H1 (cell line): ENCODE measurements at regions not wholly inside any gene's neighbourhood (a gene's known extent, or its start where the extent isn't known, plus 50 kb on each side); places are given as distances from the start of the nearest gene placed in this dataset.

Source experiments
- CTCF ChIA-PET: fragments of 300-600 bp; sonication (Branson Sonifier 250); formaldehyde crosslinking; loops from one replicate; lab custom pipeline; 2021; ENCODE audit not compliant: partially characterized antibody; lab: Charles Lee
- POLR2A ChIA-PET: fragments of 300-600 bp; sonication (Branson Sonifier 250); formaldehyde crosslinking; loops from one replicate; lab custom pipeline; 2021; ENCODE audit warnings: inconsistent platforms; ENCODE audit not compliant: partially characterized antibody; lab: Charles Lee
- DNase-seq, 2 experiments: peaks; one replicate each; pipeline versions ENCODE4 v3.0.0 to v3.0.0-alpha.2; 2010 to 2022; ENCODE audit warnings: low spot score in 2 of 2, low read depth in 1 of 2, mixed read lengths in 1 of 2
- FAIRE-seq: peaks from 2 replicates; lab custom pipeline; 2011; peaks lifted over from hg19 to GRCh38; lab: Jason Lieb, UNC
- H2AFZ ChIP-seq: 2 replicates; pipeline ENCODE4 v1.8.1; 2012; ENCODE audit warnings: low read length, inconsistent platforms
- H2AK5ac ChIP-seq: 2 replicates; pipeline ENCODE4 v1.6.1; 2013; ENCODE audit warnings: low read depth, low read length
- H2BK120ac ChIP-seq: replicated peaks from 2 replicates; pipeline ENCODE3; 2013; ENCODE audit warnings: low read depth, low read length, inconsistent platforms
- H2BK12ac ChIP-seq: 2 replicates; pipeline ENCODE4 v1.6.1; 2013; ENCODE audit warnings: low read depth, low read length
- H2BK15ac ChIP-seq: 2 replicates; pipeline ENCODE4 v1.6.1; 2013; ENCODE audit warnings: low read length
- H2BK20ac ChIP-seq: 2 replicates; pipeline ENCODE4 v1.6.1; 2013; ENCODE audit warnings: low read length
- H2BK5ac ChIP-seq: 2 replicates; pipeline ENCODE4 v1.6.1; 2013; ENCODE audit warnings: low read depth, low read length
- H3K14ac ChIP-seq: 2 replicates; pipeline ENCODE4 v1.6.1; 2013; ENCODE audit warnings: inconsistent platforms; ENCODE audit not compliant: insufficient read length
- H3K18ac ChIP-seq: 2 replicates; pipeline ENCODE4 v1.6.1; 2013; ENCODE audit warnings: low read length; ENCODE audit errors: extremely low read depth
- H3K23ac ChIP-seq: 2 replicates; pipeline ENCODE4 v1.6.1; 2013; ENCODE audit warnings: inconsistent platforms; ENCODE audit not compliant: insufficient read length
- H3K23me2 ChIP-seq: 2 replicates; pipeline ENCODE4 v1.6.1; 2013; ENCODE audit warnings: low read depth, low read length
- H3K27ac ChIP-seq: 2 replicates; pipeline ENCODE4 v1.6.1; 2011; ENCODE audit warnings: low read depth, low read length, inconsistent platforms
- H3K27me3 ChIP-seq, 4 experiments: replicated peaks in 1 of 4; 1 replicate in 1 of 4; 2 replicates in 3 of 4; pipeline versions ENCODE4 v1.6.1 to v1.8.1; 2011 to 2013; ENCODE audit warnings: low read length in 3 of 4, mild to moderate bottlenecking in 3 of 4, inconsistent platforms in 2 of 4, mixed read lengths in 2 of 4, moderate library complexity in 1 of 4; ENCODE audit not compliant: control insufficient read depth in 3 of 4, insufficient read depth in 3 of 4; ENCODE audit errors: extremely low read depth in 1 of 4
- H3K36me3 ChIP-seq, 4 experiments: 2 replicates each; pipeline versions ENCODE4 v1.6.1 to v1.8.1; 2011 to 2013; ENCODE audit warnings: mild to moderate bottlenecking in 4 of 4, low read length in 3 of 4, moderate library complexity in 2 of 4, control low read depth in 1 of 4, inconsistent platforms in 1 of 4; ENCODE audit not compliant: insufficient read depth in 4 of 4, control insufficient read depth in 2 of 4
- H3K4ac ChIP-seq: replicated peaks from 2 replicates; pipeline ENCODE3; 2013; ENCODE audit warnings: low read length, low read depth, mixed read lengths, inconsistent platforms; ENCODE audit not compliant: insufficient read length
- H3K4me1 ChIP-seq, 4 experiments: replicated peaks in 1 of 4; 1 replicate in 1 of 4; 2 replicates in 3 of 4; pipeline versions ENCODE4 v1.6.1 to v1.8.1; 2011 to 2013; ENCODE audit warnings: low read length in 3 of 4, inconsistent platforms in 2 of 4, mixed read lengths in 1 of 4; ENCODE audit not compliant: insufficient read depth in 4 of 4, control insufficient read depth in 3 of 4
- H3K4me2 ChIP-seq, 2 experiments: 2 replicates each; pipeline versions ENCODE4 v1.6.1 to v1.8.1; 2011 to 2013; ENCODE audit warnings: low read depth in 2 of 2, low read length in 2 of 2, control low read depth in 1 of 2, inconsistent platforms in 1 of 2, mild to moderate bottlenecking in 1 of 2; ENCODE audit not compliant: insufficient read depth in 1 of 2
- H3K4me3 ChIP-seq, 4 experiments: fragments of 200-600, 300-600 bp in 1 of 4; sonication (generic), shearing (Covaris generic), sonication (Bioruptor Twin) in 1 of 4; 2 replicates each; pipeline versions ENCODE4 v1.5.1 to v1.8.1; 2011 to 2016; ENCODE audit warnings: low read length in 4 of 4, low read depth in 3 of 4, control low read depth in 2 of 4, inconsistent platforms in 2 of 4, mild to moderate bottlenecking in 2 of 4, mixed read lengths in 1 of 4, moderate library complexity in 1 of 4; ENCODE audit not compliant: insufficient read depth in 2 of 4; ENCODE audit errors: extremely low read depth in 1 of 4
- H3K56ac ChIP-seq: replicated peaks from 2 replicates; pipeline ENCODE3; 2013; ENCODE audit warnings: low read depth, mild to moderate bottlenecking, mixed read lengths, low read length, inconsistent platforms; ENCODE audit not compliant: insufficient read length
- H3K79me1 ChIP-seq: 2 replicates; pipeline ENCODE4 v1.6.1; 2013; ENCODE audit warnings: low read depth, low read length, control low read depth
- H3K79me2 ChIP-seq, 2 experiments: 2 replicates each; pipeline versions ENCODE4 v1.6.1 to v1.8.1; 2012 to 2013; ENCODE audit warnings: low read length in 2 of 2, mild to moderate bottlenecking in 2 of 2, inconsistent platforms in 1 of 2; ENCODE audit not compliant: insufficient read depth in 2 of 2, control insufficient read depth in 1 of 2
- H3K9ac ChIP-seq, 4 experiments: replicated peaks in 1 of 4; 1 replicate in 1 of 4; 2 replicates in 3 of 4; pipeline versions ENCODE4 v1.6.1 to v1.8.1; 2011 to 2013; ENCODE audit warnings: low read depth in 3 of 4, low read length in 3 of 4, control low read depth in 2 of 4, mild to moderate bottlenecking in 2 of 4, moderate library complexity in 2 of 4, inconsistent platforms in 1 of 4; ENCODE audit errors: extremely low read depth in 1 of 4
- H3K9me3 ChIP-seq, 2 experiments: 2 replicates each; pipeline versions ENCODE4 v1.6.1 to v1.8.1; 2012 to 2013; ENCODE audit warnings: mild to moderate bottlenecking in 2 of 2, moderate library complexity in 2 of 2, control low read depth in 1 of 2, inconsistent platforms in 1 of 2, low read depth in 1 of 2, low read length in 1 of 2, mixed read lengths in 1 of 2; ENCODE audit not compliant: insufficient read depth in 2 of 2
- H4K20me1 ChIP-seq, 2 experiments: replicated peaks in 1 of 2; 2 replicates each; pipeline versions ENCODE3 to v1.8.1; 2011 to 2013; ENCODE audit warnings: inconsistent platforms in 2 of 2, low read length in 2 of 2, mild to moderate bottlenecking in 1 of 2; ENCODE audit not compliant: insufficient read depth in 2 of 2, control insufficient read depth in 1 of 2
- H4K5ac ChIP-seq: 2 replicates; pipeline ENCODE4 v1.6.1; 2013; ENCODE audit warnings: low read length, low read depth, mixed read lengths, inconsistent platforms; ENCODE audit not compliant: insufficient read length
- H4K8ac ChIP-seq: 2 replicates; pipeline ENCODE4 v1.8.0; 2013; ENCODE audit warnings: mild to moderate bottlenecking, moderate library complexity, low read length, inconsistent platforms; ENCODE audit not compliant: insufficient read depth; ENCODE audit errors: extremely low read depth
- H4K91ac ChIP-seq: replicated peaks from 2 replicates; pipeline ENCODE3; 2013; ENCODE audit warnings: low read length, mixed read lengths, inconsistent platforms; ENCODE audit not compliant: insufficient read length
- ASH2L ChIP-seq: fragments of 200-600, 300-600 bp; sonication (generic); IDR thresholded peaks from one replicate; pipeline ENCODE4 v1.7.1; 2017; ENCODE audit warnings: low read length
- CBX8 ChIP-seq: fragments of 300-800, 300-1000 bp; sonication (generic); IDR thresholded peaks from 2 replicates; pipeline ENCODE4 v1.7.1; 2016; ENCODE audit warnings: low read depth, low read length, borderline replicate concordance
- GABPA ChIP-seq: IDR thresholded peaks from 2 replicates; pipeline ENCODE4 v1.6.1; 2011; ENCODE audit warnings: mild to moderate bottlenecking, low read length, moderate library complexity, borderline replicate concordance; ENCODE audit not compliant: insufficient read depth
- JUND ChIP-seq: IDR thresholded peaks from 2 replicates; pipeline ENCODE4 v1.6.1; 2011; ENCODE audit warnings: mild to moderate bottlenecking, improper control_type of control experiment, low read length
- PHF8 ChIP-seq: fragments of 200-600 bp; sonication (generic); conservative IDR thresholded peaks from 2 replicates; pipeline ENCODE4 v1.7.1; 2012; ENCODE audit warnings: low read depth, mild to moderate bottlenecking, inconsistent platforms, low read length, moderate library complexity
- POLR2AphosphoS5 ChIP-seq: IDR thresholded peaks from 2 replicates; pipeline ENCODE4 v1.6.1; 2011; ENCODE audit warnings: low read depth, low read length
- SP1 ChIP-seq: IDR thresholded peaks from 2 replicates; pipeline ENCODE4 v1.6.1; 2011; ENCODE audit warnings: low read depth, low read length
- SUZ12 ChIP-seq: fragments of 200-600 bp; sonication (generic); IDR thresholded peaks from 2 replicates; pipeline ENCODE4 v1.6.1; 2012; ENCODE audit warnings: mild to moderate bottlenecking, inconsistent platforms, low read length, moderate library complexity, mixed read lengths
- TBP ChIP-seq: IDR thresholded peaks from 2 replicates; pipeline ENCODE4 v1.6.1; 2011; ENCODE audit warnings: low read depth, low read length, improper control_type of control experiment
- TCF12 ChIP-seq: IDR thresholded peaks from 2 replicates; pipeline ENCODE4 v1.6.1; 2011; ENCODE audit warnings: low read depth, mild to moderate bottlenecking, low read length
- WGBS, 2 experiments: shearing (Covaris generic) in 1 of 2; methylation state at CpG; one replicate each; pipeline versions ENCODE4 v1.1.6 to v1.1.7; 2013 to 2015; ENCODE audit warnings: low lambda C conversion rate in 2 of 2, mixed read lengths in 2 of 2, inconsistent platforms in 1 of 2, low coverage in 1 of 2, missing lambda C conversion rate in 1 of 2; ENCODE audit not compliant: insufficient replicate concordance in 2 of 2, insufficient coverage in 1 of 2, insufficient read length in 1 of 2; ENCODE audit errors: extremely low coverage in 1 of 2, missing lambda C conversion rate in 1 of 2; 5-methylcytosine and 5-hydroxymethylcytosine counted together
- TF ChIP-seq, protein P1 (sequence below): IDR thresholded peaks from 2 replicates; pipeline ENCODE4 v1.6.1; 2012; ENCODE audit warnings: inconsistent platforms

DNA sequence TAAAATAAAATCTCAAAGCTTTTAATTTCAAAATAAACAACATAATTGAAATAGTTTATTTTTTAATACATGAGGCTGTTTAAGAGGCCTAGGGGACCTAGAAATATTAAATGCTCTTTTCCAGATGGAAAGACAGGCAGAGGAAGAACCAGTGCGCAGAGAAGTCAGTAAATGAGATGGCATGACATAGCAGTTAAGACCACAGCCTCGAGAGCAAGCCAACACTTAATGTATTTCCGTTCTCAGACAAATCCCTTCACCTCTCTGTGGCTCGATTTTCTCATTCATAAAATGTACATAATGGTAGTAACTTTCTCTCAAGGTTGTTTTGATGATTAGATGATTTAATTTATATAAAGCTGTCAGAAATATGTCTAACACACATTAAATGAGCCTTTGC, 405.1 kb upstream of the CWC22 start:
- POLR2A ChIA-PET, result no interaction called here
- H4K91ac ChIP-seq, result no peak overlapping the region
- H3K79me1 ChIP-seq, result no peaks in the 10 kb centered on the region
- no peaks in the 10 kb centered on the region for H3K9me3 ChIP-seq
- H3K27ac ChIP-seq, result no peak overlapping the region; the same call in 1 of the 2 replicates
- H3K14ac ChIP-seq, result no peak overlapping the region
- no peak overlapping the region for H3K9ac ChIP-seq
- 96% methylated on average over 4 of the region's 4 CpGs; no CpG with 5 or more reads in 1 of the 2 experiments for WGBS, 2 experiments
- no peak overlapping the region for H2AFZ ChIP-seq
- no peak for TF ChIP-seq CBX8
- no peak for TF ChIP-seq TBP
- no peak for TF ChIP-seq GABPA
- TF ChIP-seq POLR2AphosphoS5, result no peak
- TF ChIP-seq ASH2L, result no peak
- no peak for TF ChIP-seq PHF8
- no peak for TF ChIP-seq TCF12
- TF ChIP-seq SUZ12, result no peak
- no peak for TF ChIP-seq JUND
- TF ChIP-seq SP1, result no peak
- TF ChIP-seq, protein P1, sequence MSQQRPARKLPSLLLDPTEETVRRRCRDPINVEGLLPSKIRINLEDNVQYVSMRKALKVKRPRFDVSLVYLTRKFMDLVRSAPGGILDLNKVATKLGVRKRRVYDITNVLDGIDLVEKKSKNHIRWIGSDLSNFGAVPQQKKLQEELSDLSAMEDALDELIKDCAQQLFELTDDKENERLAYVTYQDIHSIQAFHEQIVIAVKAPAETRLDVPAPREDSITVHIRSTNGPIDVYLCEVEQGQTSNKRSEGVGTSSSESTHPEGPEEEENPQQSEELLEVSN, result no peak
- no peak overlapping the region for H2BK5ac ChIP-seq
- no peak overlapping the region for H2BK12ac ChIP-seq
- H3K4ac ChIP-seq, result no peak overlapping the region
- CTCF ChIA-PET, result interaction anchor here (1.5 to 2.1 kb wide), 2 partner anchors 287 to 289 kb away, joined by 6 read pairs; no protein-coding TSS in a partner anchor
- no peak overlapping the region for H2BK15ac ChIP-seq
- H3K79me2 ChIP-seq, result no peaks in the 10 kb centered on the region
- no peak overlapping the region for H2AK5ac ChIP-seq
- H3K4me3 ChIP-seq, result no peak overlapping the region
- no peak overlapping the region for H3K23ac ChIP-seq
- H3K56ac ChIP-seq, result no peak overlapping the region
- no peaks in the 10 kb centered on the region for H4K20me1 ChIP-seq
- DNase-seq (no peak), FAIRE-seq (no peak)
- no peak overlapping the region for H4K5ac ChIP-seq
- H4K8ac ChIP-seq, result no peak overlapping the region
- H2BK120ac ChIP-seq, result no peak overlapping the region
- H3K4me1 ChIP-seq, result no peaks in the 10 kb centered on the region
- H3K36me3 ChIP-seq, result no peaks in the 10 kb centered on the region
- H3K23me2 ChIP-seq, result no peaks in the 10 kb centered on the region
- H2BK20ac ChIP-seq, result no peak overlapping the region
- H3K18ac ChIP-seq, result no peak overlapping the region
- no peaks in the 10 kb centered on the region for H3K27me3 ChIP-seq
- H3K4me2 ChIP-seq, result no peak overlapping the region
